ENCODE measurements at regions not wholly inside any gene's neighbourhood (a gene's known extent, or its start where the extent isn't known, plus 50 kb on each side); places are given as distances from the start of the nearest gene placed in this dataset.

DNA sequence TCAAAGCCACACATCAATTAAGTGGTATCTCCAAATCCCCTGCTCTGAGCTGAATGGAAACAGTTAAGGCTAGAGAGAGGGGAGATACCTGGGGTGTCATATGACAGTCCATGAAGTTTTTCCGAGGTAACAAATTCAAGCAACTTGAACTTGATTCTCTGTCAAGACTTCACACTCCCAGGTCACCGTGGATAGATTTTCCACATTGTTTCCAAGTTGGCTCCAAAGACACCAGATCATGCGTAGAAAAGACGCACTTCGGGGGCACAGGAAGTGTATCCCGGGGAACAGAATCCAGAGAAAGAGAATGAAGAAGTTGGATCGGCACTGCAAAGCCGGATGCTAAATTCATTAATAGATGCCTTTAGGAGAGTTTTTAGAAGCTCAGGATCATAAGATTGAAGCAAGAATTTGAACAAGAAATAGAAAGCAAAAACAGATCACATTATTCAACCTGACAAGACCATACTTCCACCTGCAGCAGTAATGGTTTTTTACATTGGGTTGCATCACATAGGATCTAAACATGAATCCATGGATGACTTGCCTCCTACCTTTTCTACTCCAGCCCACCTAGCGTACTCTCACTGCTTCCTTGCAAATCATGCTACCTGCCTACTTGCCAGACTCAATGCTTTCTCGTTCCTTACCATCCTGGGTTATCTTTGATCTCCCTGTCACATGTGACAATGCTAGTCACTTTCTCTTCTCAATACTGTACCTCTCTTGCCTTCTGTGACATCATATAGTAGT lies 253.0 kb upstream of the ADAMTS9 start:
- Mint-ChIP-seq H3K4me3 (no peak overlapping the region), H3K27ac (no peak overlapping the region), H3K36me3 (no peaks in the 10 kb centered on the region), H3K27me3 (no peaks in the 10 kb centered on the region), H3K9me3 (peaks cover 2% of the 10 kb centered on the region), H3K4me1 (no peaks in the 10 kb centered on the region)
- CTCF ChIA-PET = no interaction called here
- no peak for DNase-seq

DNA sequence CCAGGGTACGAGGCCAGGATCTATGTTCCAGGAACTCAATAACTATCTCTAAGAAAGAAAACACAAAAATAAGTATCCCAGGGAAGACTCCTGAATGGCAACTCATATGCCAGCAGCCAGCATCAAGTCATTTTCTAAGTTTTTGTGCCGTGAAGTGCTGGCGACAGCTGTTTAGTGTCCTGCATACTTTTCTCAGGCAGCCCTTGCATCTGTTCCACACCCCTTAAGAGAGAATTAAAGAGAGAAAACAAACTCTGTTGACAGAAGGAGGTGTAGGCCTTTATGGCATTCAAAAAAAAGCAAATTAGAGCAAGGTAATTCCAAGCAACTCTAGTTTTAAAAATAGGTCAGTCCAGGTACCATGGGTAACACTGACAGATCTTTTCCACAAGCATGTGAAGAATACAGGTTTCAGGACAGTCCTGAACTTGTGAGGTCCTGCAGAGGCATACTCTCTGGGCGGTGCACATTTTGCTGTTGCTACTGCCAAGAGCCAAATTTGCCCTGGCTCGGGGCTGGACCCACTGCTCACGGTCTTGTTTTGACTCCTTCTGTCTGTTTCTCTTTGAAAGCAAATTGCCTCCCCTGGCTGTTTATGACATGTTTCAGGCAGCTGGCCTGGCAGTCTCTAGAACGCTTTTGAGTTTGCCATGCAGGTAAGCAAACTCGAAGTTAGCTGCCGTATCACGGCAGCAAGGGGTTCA lies 252.1 kb upstream of the ADAMTS9 start:
- Mint-ChIP-seq H3K36me3 (no peaks in the 10 kb centered on the region), H3K27me3 (no peaks in the 10 kb centered on the region), H3K4me3 (no peak overlapping the region), H3K9me3 (peaks cover 2% of the 10 kb centered on the region), H3K4me1 (no peaks in the 10 kb centered on the region), H3K27ac (no peak overlapping the region)
- DNase-seq = no peak
- CTCF ChIA-PET = no interaction called here

DNA sequence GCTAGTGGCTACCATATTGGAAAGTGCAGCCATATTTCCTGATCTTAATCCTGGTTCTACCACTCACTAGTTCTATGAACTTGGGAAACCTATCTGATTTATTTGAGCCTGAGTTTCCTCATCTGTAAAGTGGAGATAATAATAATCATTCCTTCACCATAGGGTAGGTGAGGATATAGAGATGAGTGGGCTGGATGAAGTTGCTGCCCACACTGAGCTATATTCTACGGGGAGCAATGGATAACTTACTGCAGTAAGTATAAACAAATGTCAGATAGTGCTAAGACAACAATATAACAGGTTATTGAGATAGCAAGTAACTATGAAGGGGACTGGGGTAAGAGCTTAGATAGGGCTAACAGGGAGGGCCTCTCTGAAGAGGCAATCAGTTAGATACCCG lies 251.5 kb upstream of the ADAMTS9 start:
- no peak overlapping the region for H3K27ac Mint-ChIP-seq
- no peak for DNase-seq
- H3K9me3 Mint-ChIP-seq = peaks cover 4% of the 10 kb centered on the region
- no peaks in the 10 kb centered on the region for H3K27me3 Mint-ChIP-seq
- H3K4me1 Mint-ChIP-seq = no peaks in the 10 kb centered on the region
- CTCF ChIA-PET = no interaction called here
- no peak overlapping the region for H3K4me3 Mint-ChIP-seq
- H3K36me3 Mint-ChIP-seq = no peaks in the 10 kb centered on the region

DNA sequence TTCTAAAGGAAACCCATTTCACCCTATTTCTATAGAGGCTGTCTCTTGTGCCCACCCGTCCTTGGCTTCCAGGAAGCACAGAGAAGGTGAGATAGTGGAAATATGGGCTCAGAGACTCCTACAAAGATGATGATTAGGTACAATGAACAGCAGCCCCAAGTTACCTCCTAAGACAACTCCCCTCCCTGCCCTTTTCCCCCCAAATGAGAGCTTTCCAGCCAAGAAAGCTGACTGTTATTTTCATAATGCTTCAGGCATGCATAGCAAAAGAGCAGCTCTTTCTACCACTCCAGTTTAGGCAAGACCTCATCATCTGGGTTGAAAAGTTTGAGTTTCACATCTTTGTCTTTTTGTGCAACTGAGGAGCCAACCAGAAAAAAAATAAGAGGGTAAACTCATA lies 248.8 kb upstream of the ADAMTS9 start:
- H3K4me1 Mint-ChIP-seq = no peaks in the 10 kb centered on the region
- no peaks in the 10 kb centered on the region for H3K36me3 Mint-ChIP-seq
- peaks cover 16% of the 10 kb centered on the region for H3K9me3 Mint-ChIP-seq
- DNase-seq = no peak
- H3K27me3 Mint-ChIP-seq = no peaks in the 10 kb centered on the region
- no peak overlapping the region for H3K27ac Mint-ChIP-seq
- no peak overlapping the region for H3K4me3 Mint-ChIP-seq
- CTCF ChIA-PET = no interaction called here

DNA sequence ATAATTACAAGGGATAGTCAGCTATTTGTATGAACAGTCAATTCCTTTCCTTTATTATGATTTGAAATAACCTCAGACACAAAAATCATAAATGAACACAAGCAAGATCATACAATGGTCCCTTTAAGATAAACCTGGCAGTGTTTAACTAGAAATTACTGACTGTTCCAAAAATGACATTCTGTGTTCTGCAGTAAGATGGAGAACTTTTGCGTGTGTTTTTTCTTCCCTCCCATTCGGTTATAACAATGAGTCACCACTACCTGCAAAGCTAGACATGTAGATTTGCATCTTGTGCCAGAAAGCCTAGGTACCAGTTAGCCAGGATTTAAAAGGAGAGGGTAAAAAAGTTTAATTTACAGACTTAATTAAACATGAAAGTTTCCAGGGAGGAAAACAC lies 248.2 kb upstream of the ADAMTS9 start:
- Mint-ChIP-seq H3K4me3 (no peak overlapping the region), H3K27ac (no peak overlapping the region), H3K27me3 (no peaks in the 10 kb centered on the region), H3K36me3 (no peaks in the 10 kb centered on the region), H3K4me1 (no peaks in the 10 kb centered on the region), H3K9me3 (peaks cover 14% of the 10 kb centered on the region)
- DNase-seq = no peak
- CTCF ChIA-PET = no interaction called here

DNA sequence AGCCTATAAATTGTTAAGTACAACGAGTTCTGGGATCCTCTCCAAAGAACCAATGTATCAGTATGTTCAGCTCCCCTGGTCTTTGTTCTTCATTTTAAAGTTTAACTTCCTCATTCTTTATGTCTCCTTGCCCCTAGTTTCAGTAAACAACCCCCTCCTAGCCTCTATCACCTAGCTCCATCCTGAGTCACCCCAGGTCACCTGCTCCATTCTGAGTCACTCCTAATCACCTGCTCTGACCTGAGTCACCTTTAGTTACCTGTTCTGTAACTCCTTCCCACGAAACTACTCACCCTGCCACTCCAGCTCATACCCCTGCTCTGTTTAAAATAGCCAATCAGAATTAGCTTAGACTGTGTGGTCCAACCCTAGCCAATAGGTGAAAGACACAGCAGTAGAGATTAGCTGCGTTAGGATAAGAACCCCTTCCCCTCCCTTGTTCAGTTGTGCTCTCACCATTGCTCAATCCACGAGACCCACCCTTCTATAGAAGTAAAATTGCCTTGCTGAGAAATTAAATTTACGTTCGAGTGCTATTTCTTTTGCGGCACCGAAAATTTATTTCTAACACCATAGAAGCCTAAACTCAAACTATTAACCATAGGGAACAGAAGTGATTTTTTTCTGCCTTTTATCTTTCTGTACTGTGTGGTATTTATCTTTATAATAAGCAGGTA lies 245.0 kb upstream of the ADAMTS9 start:
- no peaks in the 10 kb centered on the region for H3K27me3 Mint-ChIP-seq
- no peak for DNase-seq
- no peak overlapping the region for H3K4me3 Mint-ChIP-seq
- CTCF ChIA-PET = no interaction called here
- H3K27ac Mint-ChIP-seq = no peak overlapping the region
- no peaks in the 10 kb centered on the region for H3K36me3 Mint-ChIP-seq
- H3K4me1 Mint-ChIP-seq = no peaks in the 10 kb centered on the region
- peaks cover 14% of the 10 kb centered on the region for H3K9me3 Mint-ChIP-seq

DNA sequence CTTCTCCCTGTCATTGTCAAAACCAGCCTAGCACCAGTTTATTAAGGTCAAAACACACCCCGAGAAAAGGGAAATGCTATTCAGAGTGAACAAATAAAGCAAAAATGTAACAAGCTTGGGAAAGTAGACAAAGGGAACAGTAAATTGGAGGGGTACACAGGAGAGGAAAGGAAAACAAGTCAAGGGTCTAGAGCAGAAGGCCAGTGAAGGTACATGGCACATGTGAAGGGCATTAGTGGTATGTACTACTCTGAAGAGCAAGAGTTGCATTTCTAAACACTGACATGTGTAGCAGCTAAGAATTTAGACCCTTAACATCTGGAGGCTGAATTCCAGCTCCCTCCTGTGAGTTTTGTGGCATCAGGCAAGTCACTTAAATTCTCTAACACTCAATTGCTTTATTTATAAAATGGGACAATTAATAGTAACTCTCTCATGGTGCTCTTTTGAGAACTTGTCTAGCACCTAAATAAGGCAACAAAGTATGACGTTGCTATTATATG lies 244.3 kb upstream of the ADAMTS9 start:
- CTCF ChIA-PET = no interaction called here
- Mint-ChIP-seq H3K36me3 (no peaks in the 10 kb centered on the region), H3K9me3 (peaks cover 14% of the 10 kb centered on the region), H3K4me1 (no peaks in the 10 kb centered on the region), H3K4me3 (no peak overlapping the region), H3K27ac (peak overlapping the region; percentile 3), H3K27me3 (no peaks in the 10 kb centered on the region)
- DNase-seq = no peak

DNA sequence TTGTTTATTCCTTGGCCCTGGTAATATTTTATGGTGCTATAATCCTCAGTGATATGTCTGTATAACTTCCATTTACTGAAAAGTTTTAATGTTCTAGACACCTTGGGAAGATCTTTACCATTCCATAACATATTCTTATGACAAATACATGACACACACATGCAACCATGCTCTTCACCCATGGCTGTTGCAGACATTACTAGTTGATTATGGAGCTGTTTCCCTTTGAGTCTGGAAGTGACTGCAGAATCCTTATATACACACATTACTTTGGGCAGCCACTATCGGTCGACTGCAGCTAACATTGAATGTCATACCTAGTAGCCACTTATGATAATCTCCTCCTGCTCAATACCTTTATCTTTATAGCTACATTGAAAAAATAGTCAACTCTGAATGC lies 243.1 kb upstream of the ADAMTS9 start:
- H3K4me3 Mint-ChIP-seq = no peak overlapping the region
- no peaks in the 10 kb centered on the region for H3K36me3 Mint-ChIP-seq
- no peak for DNase-seq
- H3K27me3 Mint-ChIP-seq = no peaks in the 10 kb centered on the region
- H3K27ac Mint-ChIP-seq = no peak overlapping the region
- CTCF ChIA-PET = no interaction called here
- H3K9me3 Mint-ChIP-seq = peaks cover 14% of the 10 kb centered on the region
- H3K4me1 Mint-ChIP-seq = no peaks in the 10 kb centered on the region

DNA sequence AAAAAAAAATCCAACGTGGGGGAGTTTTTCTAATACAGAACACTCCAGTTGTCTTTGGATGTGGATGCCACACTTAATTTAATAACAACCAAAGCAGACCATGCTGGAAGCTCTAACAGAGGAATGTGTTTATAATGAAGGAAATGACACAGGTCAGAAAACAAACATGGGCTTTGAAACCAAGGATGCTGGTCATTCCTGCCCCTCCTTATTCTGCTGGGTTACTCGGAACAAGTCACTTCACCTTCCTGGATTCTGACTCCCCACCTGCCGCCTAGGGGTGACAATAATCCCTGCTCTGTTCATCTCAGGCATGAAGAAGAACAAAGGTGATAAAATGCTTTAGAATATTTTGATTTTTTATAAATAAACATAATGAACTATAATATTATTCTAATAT lies 240.9 kb upstream of the ADAMTS9 start:
- Mint-ChIP-seq H3K9me3 (peaks cover 10% of the 10 kb centered on the region), H3K36me3 (no peaks in the 10 kb centered on the region), H3K4me1 (no peaks in the 10 kb centered on the region), H3K27ac (no peak overlapping the region), H3K4me3 (no peak overlapping the region), H3K27me3 (no peaks in the 10 kb centered on the region)
- CTCF ChIA-PET = no interaction called here
- no peak for DNase-seq

DNA sequence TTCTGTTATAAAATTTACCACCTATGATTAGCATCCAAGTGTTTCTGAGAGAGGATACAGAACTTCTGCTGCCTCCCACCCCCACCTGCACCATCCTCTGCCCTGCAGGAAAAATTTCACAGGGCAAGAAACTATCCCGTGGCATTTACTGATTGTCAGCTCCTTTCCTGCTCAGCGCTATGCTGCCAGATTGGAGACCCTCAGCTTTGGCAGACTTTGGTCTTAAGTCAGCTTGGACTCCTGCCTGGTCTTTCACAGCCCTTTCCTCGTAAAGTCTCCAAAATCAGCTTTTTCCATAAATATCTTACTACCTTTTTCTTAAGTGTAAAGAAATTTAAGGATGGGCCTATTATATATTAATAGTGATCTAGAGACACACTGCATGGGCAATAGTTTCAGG lies 239.9 kb upstream of the ADAMTS9 start:
- Mint-ChIP-seq H3K27ac (no peak overlapping the region), H3K36me3 (no peaks in the 10 kb centered on the region), H3K27me3 (no peaks in the 10 kb centered on the region), H3K4me1 (no peaks in the 10 kb centered on the region), H3K4me3 (no peak overlapping the region), H3K9me3 (peaks cover 3% of the 10 kb centered on the region)
- CTCF ChIA-PET = no interaction called here
- DNase-seq = no peak

DNA sequence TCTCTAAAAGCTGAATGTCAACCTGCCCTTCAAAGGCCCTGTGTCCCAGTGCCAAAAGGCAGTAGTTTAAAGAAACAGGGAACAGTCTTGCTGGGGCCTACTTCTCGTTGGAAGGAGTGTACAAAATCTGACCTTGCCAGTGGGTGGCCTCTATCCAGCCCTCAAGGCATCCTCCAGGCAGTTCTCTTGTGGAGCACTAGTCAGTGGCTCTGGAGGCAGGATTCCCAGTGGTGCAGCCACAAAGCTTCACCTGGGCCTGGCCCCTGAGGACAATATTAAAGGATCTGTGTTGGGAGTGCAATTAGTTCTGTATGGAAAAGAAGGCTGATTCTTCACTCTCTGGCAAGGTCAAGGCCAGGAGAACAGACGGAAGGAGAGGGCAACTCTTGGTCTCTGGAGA lies 237.8 kb upstream of the ADAMTS9 start:
- no peaks in the 10 kb centered on the region for H3K4me1 Mint-ChIP-seq
- H3K4me3 Mint-ChIP-seq = no peak overlapping the region
- H3K36me3 Mint-ChIP-seq = no peaks in the 10 kb centered on the region
- DNase-seq = no peak
- no peaks in the 10 kb centered on the region for H3K27me3 Mint-ChIP-seq
- H3K27ac Mint-ChIP-seq = no peak overlapping the region
- peaks cover 2% of the 10 kb centered on the region for H3K9me3 Mint-ChIP-seq
- CTCF ChIA-PET = no interaction called here

DNA sequence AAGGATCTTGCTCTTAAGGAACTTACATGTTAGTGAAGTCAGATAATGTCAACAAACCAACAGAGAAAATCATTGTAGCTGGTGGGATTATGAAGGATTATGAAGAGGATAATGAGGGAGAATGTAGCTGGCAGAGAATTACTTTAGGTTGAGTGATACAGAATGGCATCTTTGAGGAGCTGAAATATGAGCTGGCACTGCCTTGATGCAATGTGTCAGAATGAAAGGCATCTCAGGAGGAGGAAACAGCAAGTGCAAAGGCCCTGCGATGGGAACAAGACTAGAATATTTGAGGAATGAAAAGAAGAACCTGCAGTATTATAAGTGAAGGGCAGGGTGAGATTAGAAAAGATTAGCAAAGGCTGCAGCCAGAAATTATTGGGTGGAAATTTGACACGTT lies 237.2 kb upstream of the ADAMTS9 start:
- no peak overlapping the region for H3K4me3 Mint-ChIP-seq
- H3K27ac Mint-ChIP-seq = no peak overlapping the region
- CTCF ChIA-PET = no interaction called here
- DNase-seq = no peak
- peaks cover 2% of the 10 kb centered on the region for H3K9me3 Mint-ChIP-seq
- no peaks in the 10 kb centered on the region for H3K36me3 Mint-ChIP-seq
- no peaks in the 10 kb centered on the region for H3K4me1 Mint-ChIP-seq
- no peaks in the 10 kb centered on the region for H3K27me3 Mint-ChIP-seq

DNA sequence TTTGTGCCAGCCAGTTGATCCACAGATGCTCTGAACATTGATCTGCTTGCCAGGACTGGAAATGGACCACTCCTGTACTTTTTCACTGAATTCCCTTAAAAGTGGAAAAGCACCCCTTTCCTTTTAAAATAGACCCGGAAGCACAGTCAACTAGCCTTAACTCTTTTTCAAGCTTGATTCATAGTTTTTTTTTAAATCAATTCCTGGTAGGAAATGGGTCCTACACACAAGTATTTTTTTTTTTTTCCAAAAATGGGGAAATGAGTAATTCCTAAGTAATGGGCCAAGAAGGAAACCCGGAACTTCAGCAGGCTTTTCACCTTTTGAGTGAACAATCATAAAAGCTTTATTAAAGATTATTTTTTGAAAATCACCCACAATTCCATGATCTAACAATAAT lies 234.4 kb upstream of the ADAMTS9 start:
- H3K27me3 Mint-ChIP-seq = no peaks in the 10 kb centered on the region

DNA sequence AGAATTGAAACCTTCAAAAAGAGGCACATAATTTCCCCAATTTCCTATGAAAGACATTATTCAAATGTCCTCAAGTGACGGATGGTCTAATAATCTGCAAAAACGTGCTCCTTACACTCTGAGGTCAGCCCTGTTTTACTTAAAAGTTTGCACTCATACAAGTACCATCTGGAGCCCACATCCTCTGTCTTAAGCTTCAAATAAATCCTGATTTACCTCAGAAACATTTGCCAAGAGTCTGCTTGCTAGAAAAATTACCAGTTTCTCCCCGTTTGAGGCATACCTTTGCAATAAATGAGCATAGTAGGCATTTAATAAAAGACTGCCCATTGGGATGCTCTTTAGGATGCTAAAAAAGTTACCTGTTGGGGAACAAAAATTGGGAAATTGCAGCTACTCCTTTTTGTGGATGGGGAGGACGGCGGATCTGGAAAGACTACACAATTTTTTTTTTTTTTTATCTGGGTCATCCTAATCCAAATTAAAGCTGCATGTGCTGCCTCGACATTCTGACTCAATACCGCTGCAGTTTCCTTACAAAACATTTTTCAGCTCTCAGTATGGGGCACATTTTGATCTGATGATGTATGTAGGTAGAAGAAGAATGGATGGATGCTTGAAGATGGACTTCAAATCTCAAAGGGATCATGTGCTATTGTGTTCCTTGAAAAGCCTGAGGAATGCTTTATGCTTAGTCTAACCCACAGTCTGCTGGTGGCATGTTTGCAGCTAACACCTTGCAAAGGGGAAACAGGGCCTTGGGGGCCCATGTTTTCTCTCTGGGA lies 233.7 kb upstream of the ADAMTS9 start:
- Mint-ChIP-seq H3K36me3 (no peaks in the 10 kb centered on the region), H3K4me3 (no peak overlapping the region), H3K27me3 (no peaks in the 10 kb centered on the region), H3K9me3 (peaks cover 2% of the 10 kb centered on the region), H3K4me1 (no peaks in the 10 kb centered on the region), H3K27ac (no peak overlapping the region)
- DNase-seq = no peak
- CTCF ChIA-PET = no interaction called here

More for the DNA sequence above, 234.4 kb upstream of the ADAMTS9 start:
- no peak for DNase-seq
- Mint-ChIP-seq H3K36me3 (no peaks in the 10 kb centered on the region), H3K4me1 (no peaks in the 10 kb centered on the region), H3K9me3 (peaks cover 2% of the 10 kb centered on the region), H3K27ac (no peak overlapping the region), H3K4me3 (no peak overlapping the region)
- CTCF ChIA-PET = no interaction called here
